ENCODE measurements at regions not wholly inside any gene's neighbourhood (a gene's known extent, or its start where the extent isn't known, plus 50 kb on each side); places are given as distances from the start of the nearest gene placed in this dataset.

DNA sequence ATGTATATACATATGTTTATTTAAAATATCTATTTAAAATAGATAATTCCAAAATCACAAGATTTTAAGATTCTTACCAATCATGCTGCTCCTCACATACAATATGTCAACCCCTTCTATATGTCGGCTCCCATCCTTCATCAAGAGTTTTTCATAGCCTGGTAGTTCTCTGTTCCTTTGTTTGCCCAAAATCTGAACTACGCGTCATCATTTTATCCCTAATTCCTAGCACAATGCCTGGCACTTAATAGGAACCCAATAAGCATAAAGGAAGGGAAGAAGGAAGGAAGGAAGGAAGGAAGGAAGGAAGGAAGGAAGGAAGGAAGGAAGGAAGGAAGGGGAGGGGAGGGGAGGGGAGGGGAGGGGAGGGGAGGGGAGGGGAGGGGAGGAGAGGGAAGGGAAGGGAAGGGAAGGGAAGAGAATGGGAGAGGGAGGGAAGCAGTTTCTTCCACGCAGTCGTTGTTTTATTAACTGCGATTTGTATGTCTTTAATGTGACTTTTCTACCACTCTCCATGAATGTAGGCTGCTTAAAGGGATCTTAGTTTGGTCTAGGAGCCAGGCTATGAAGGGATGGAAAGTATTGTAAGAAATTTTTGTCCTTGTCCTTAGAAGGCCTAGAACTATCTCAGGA lies 83.3 kb upstream of the PCGF5 start:
- no peak for ATAC-seq (ENCODE audit: low read depth)
- H3K36me3 Mint-ChIP-seq (ENCODE audit: low read depth) = no peaks in the 10 kb centered on the region
- no peak overlapping the region for H3K27ac Mint-ChIP-seq
- H3K9me3 Mint-ChIP-seq = no peaks in the 10 kb centered on the region
- no peak for TF ChIP-seq CTCF (IDR thresholded peaks at IDR 0.05)
- no peak overlapping the region for H3K4me3 Mint-ChIP-seq
- H3K4me1 Mint-ChIP-seq = peaks cover 2% of the 10 kb centered on the region
- DNase-seq = no peak
- CTCF ChIA-PET = no interaction called here
- intact Hi-C loops (cut with micrococcal nuclease) = no loop called here
- peaks cover 1% of the 10 kb centered on the region for H3K27me3 Mint-ChIP-seq
- POLR2A ChIA-PET = no interaction called here

GRCh38 chr10:91137822-91138221 lies 82.6 kb upstream of the PCGF5 start:
- intact Hi-C loops (cut with micrococcal nuclease) = no loop called here
- peaks cover 2% of the 10 kb centered on the region for H3K4me1 Mint-ChIP-seq
- POLR2A ChIA-PET = no interaction called here
- H3K27me3 Mint-ChIP-seq = peaks cover 1% of the 10 kb centered on the region
- TF ChIP-seq CTCF (IDR thresholded peaks at IDR 0.05) = no peak
- no peak overlapping the region for H3K4me3 Mint-ChIP-seq
- ATAC-seq (ENCODE audit: low read depth) (no peak), DNase-seq (no peak)
- CTCF ChIA-PET = no interaction called here
- no peak overlapping the region for H3K27ac Mint-ChIP-seq
- H3K36me3 Mint-ChIP-seq (ENCODE audit: low read depth) = no peaks in the 10 kb centered on the region
- no peaks in the 10 kb centered on the region for H3K9me3 Mint-ChIP-seq

GRCh38 chr10:91140995-91141549 lies 79.4 kb upstream of the PCGF5 start:
- ChIA-PET POLR2A (no interaction called here), CTCF (interaction anchor here (1.3 kb wide), 1 partner anchor 52 kb away, joined by 4 read pairs; no protein-coding TSS in a partner anchor)
- intact Hi-C loops (cut with micrococcal nuclease) = no loop called here
- H3K4me3 Mint-ChIP-seq = no peak overlapping the region
- TF ChIP-seq CTCF (IDR thresholded peaks at IDR 0.05) = no peak
- peaks cover 2% of the 10 kb centered on the region for H3K4me1 Mint-ChIP-seq
- peaks cover 4% of the 10 kb centered on the region for H3K9me3 Mint-ChIP-seq
- H3K36me3 Mint-ChIP-seq (ENCODE audit: low read depth) = no peaks in the 10 kb centered on the region
- no peak overlapping the region for H3K27ac Mint-ChIP-seq
- no peak for DNase-seq
- no peaks in the 10 kb centered on the region for H3K27me3 Mint-ChIP-seq
- peak; percentile 47 for ATAC-seq (ENCODE audit: low read depth)

DNA sequence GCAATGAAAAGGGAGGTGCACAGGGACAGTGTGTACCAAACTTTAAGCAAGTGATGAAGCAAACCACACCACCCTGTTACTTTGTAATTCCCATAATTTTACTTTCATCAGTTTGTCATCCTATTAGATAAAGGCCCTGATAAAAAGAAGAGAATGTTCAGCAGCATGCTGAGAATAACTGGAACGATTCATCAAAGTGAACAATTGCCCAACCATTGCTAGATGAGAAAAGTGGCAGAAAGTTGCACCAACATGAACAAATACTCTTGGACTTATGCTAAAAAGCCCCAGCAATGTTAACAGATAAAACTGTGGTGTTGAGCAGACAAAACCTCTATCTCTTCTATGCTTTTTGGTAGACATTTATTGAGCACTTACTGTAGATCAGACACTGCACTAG lies 75.5 kb upstream of the PCGF5 start:
- no peak for ATAC-seq (ENCODE audit: low read depth)
- Mint-ChIP-seq H3K27me3 (no peaks in the 10 kb centered on the region), H3K27ac (no peak overlapping the region), H3K9me3 (peaks cover 4% of the 10 kb centered on the region), H3K4me3 (no peak overlapping the region), H3K36me3 (ENCODE audit: low read depth) (no peaks in the 10 kb centered on the region), H3K4me1 (peaks cover 2% of the 10 kb centered on the region)
- no peak for DNase-seq
- intact Hi-C loops (cut with micrococcal nuclease) = no loop called here
- CTCF ChIA-PET = no interaction called here
- POLR2A ChIA-PET = no interaction called here
- TF ChIP-seq CTCF (IDR thresholded peaks at IDR 0.05) = no peak

- peaks cover 4% of the 10 kb centered on the region for H3K9me3 Mint-ChIP-seq
- POLR2A ChIA-PET = no interaction called here
- no peaks in the 10 kb centered on the region for H3K4me1 Mint-ChIP-seq
- no peaks in the 10 kb centered on the region for H3K27me3 Mint-ChIP-seq
- CTCF ChIA-PET = no interaction called here
- TF ChIP-seq CTCF (IDR thresholded peaks at IDR 0.05) = no peak
- intact Hi-C loops (cut with micrococcal nuclease) = no loop called here
- no peak for DNase-seq
- H3K27ac Mint-ChIP-seq = no peak overlapping the region
- no peak overlapping the region for H3K4me3 Mint-ChIP-seq
- no peaks in the 10 kb centered on the region for H3K36me3 Mint-ChIP-seq (ENCODE audit: low read depth)
- no peak for ATAC-seq (ENCODE audit: low read depth)
Measured at GRCh38 chr10:91146146-91146545, 74.3 kb upstream of the PCGF5 start.

Data from activated B cell treated with CpG ODN at 0.5 μM for 24 hours (primary cell).